Loucy (cell line): ENCODE measurements at regions not wholly inside any gene's neighbourhood (a gene's known extent, or its start where the extent isn't known, plus 50 kb on each side); places are given as distances from the start of the nearest gene placed in this dataset.

Experiments used
- EZH2phosphoT487 ChIP-seq: fragments of 200-600 bp; IDR thresholded peaks from 2 replicates; pipeline ENCODE4 v1.6.1; 2018; ENCODE audit warnings: antibody characterized with exemption, mild to moderate bottlenecking, moderate library complexity, borderline replicate concordance
- TF ChIP-seq, protein P1 (sequence below): fragments of 200-600 bp; sonication (generic); conservative IDR thresholded peaks from 2 replicates; pipeline ENCODE4 v1.5.1; 2014; ENCODE audit warnings: mild to moderate bottlenecking, antibody characterized with exemption, low read length

DNA sequence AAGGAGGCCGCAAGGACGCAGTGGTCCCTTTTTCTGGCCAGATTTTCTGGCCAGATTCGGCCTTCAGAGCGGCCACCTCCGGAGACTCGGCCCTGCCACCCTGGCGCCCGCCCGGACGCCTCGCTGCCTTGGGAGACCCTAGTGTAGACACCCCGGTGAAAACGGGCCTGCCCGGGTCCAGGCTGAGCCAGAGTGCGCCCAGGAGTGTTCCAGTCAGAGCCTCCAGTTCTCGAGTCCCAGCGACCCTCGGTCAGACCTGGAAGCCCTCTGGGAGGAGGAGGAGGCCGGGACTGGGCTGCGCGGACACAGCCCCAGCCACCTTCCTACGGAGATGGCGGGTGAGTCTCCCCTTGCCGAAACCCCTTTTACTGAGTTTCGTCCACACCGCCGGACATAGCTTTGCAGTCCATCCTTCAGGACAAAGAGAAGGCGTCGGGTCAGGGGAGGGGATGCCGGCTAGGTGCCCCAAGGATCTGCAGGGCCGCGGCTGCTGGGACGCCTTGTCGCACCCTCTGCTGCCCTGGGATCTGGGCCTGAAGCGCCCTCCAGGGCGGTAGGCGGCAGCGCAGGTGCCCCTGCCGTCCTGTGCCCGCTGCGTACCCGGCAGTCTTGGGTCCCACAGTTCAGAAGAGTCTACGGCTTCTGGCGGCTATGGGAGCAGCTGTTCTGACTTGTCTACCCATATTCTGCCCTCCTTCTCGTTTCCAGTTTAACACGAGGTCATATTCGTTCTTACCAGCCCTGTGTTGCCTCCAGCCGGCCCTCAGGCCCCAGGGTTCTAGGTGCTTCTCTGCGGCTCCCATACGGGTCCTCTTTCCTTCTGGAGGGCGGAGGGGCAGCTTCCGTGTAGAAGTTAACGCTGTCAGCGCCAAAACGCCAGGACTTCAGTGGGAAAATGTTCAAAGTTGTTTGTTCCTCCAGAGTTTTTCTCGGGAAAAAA, 1771.7 kb upstream of the CDH9 start:
- no peak for TF ChIP-seq EZH2phosphoT487
- TF ChIP-seq, protein P1, sequence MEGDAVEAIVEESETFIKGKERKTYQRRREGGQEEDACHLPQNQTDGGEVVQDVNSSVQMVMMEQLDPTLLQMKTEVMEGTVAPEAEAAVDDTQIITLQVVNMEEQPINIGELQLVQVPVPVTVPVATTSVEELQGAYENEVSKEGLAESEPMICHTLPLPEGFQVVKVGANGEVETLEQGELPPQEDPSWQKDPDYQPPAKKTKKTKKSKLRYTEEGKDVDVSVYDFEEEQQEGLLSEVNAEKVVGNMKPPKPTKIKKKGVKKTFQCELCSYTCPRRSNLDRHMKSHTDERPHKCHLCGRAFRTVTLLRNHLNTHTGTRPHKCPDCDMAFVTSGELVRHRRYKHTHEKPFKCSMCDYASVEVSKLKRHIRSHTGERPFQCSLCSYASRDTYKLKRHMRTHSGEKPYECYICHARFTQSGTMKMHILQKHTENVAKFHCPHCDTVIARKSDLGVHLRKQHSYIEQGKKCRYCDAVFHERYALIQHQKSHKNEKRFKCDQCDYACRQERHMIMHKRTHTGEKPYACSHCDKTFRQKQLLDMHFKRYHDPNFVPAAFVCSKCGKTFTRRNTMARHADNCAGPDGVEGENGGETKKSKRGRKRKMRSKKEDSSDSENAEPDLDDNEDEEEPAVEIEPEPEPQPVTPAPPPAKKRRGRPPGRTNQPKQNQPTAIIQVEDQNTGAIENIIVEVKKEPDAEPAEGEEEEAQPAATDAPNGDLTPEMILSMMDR: no peak
